ENCODE measurements at regions not wholly inside any gene's neighbourhood (a gene's known extent, or its start where the extent isn't known, plus 50 kb on each side); places are given as distances from the start of the nearest gene placed in this dataset.

- DNase-seq (ENCODE audit: low read depth): no peak
These were observed 210.6 kb upstream of the FAT1 start for GRCh38 chr4:186934244-186934643.

GRCh38 chr4:186934841-186935443 lies 211.3 kb upstream of the FAT1 start:
- no peak for DNase-seq (ENCODE audit: low read depth)

- DNase-seq (ENCODE audit: low read depth): no peak
These were observed 212.2 kb upstream of the FAT1 start for GRCh38 chr4:186935901-186936300.

- peak; percentile 84 for DNase-seq (ENCODE audit: low read depth)
These were observed 213.1 kb upstream of the FAT1 start for GRCh38 chr4:186936496-186937375.

- no peak for DNase-seq (ENCODE audit: low read depth)
These were observed 215.6 kb upstream of the FAT1 start for GRCh38 chr4:186939226-186939625.

GRCh38 chr4:186939766-186940165 lies 216.1 kb upstream of the FAT1 start:
- no peak for DNase-seq (ENCODE audit: low read depth)

GRCh38 chr4:186940476-186940875 lies 216.8 kb upstream of the FAT1 start:
- no peak for DNase-seq (ENCODE audit: low read depth)

GRCh38 chr4:186942758-186943377 lies 219.2 kb upstream of the FAT1 start:
- no peak for DNase-seq (ENCODE audit: low read depth)

- no peak for DNase-seq (ENCODE audit: low read depth)
These were observed 219.8 kb upstream of the FAT1 start for GRCh38 chr4:186943411-186943810.

GRCh38 chr4:186946136-186946535 lies 222.5 kb upstream of the FAT1 start:
- DNase-seq (ENCODE audit: low read depth): no peak

GRCh38 chr4:186946682-186947294 lies 223.1 kb upstream of the FAT1 start:
- no peak for DNase-seq (ENCODE audit: low read depth)

- no peak for DNase-seq (ENCODE audit: low read depth)
These were observed 224.9 kb upstream of the FAT1 start for GRCh38 chr4:186948361-186949242.

GRCh38 chr4:186949847-186950246 lies 226.2 kb upstream of the FAT1 start:
- DNase-seq (ENCODE audit: low read depth): no peak

- DNase-seq (ENCODE audit: low read depth): no peak
These were observed 229.1 kb upstream of the FAT1 start for GRCh38 chr4:186952709-186953108.

- DNase-seq (ENCODE audit: low read depth): no peak
These were observed 230.1 kb upstream of the FAT1 start for GRCh38 chr4:186953599-186954260.

GRCh38 chr4:186954509-186954908 lies 230.9 kb upstream of the FAT1 start:
- no peak for DNase-seq (ENCODE audit: low read depth)

- DNase-seq (ENCODE audit: low read depth): no peak
These were observed 231.3 kb upstream of the FAT1 start for GRCh38 chr4:186954956-186955355.

GRCh38 chr4:186957952-186958555 lies 234.4 kb upstream of the FAT1 start:
- no peak for DNase-seq (ENCODE audit: low read depth)

- DNase-seq (ENCODE audit: low read depth): no peak
These were observed 235.2 kb upstream of the FAT1 start for GRCh38 chr4:186958726-186959350.
